ENCODE measurements at regions not wholly inside any gene's neighbourhood (a gene's known extent, or its start where the extent isn't known, plus 50 kb on each side); places are given as distances from the start of the nearest gene placed in this dataset.

- Histone ChIP-seq H3K9me2 (ENCODE audit: insufficient read depth) (no peaks in the 10 kb centered on the region), H3K9ac (ENCODE audit: low read length) (no peak overlapping the region), H3K4me1 (ENCODE audit: control insufficient read depth in 1 of 2, insufficient read depth in 2 of 2, low read length in 2 of 2) (no peaks in the 10 kb centered on the region), H4K20me1 (ENCODE audit: insufficient read depth) (no peaks in the 10 kb centered on the region), H3K36me3 (ENCODE audit: control insufficient read depth in 1 of 2, insufficient read depth in 2 of 2, low read length in 2 of 2) (no peaks in the 10 kb centered on the region), H3K9me3 (ENCODE audit: control insufficient read depth in 1 of 2, insufficient read depth in 1 of 2, low read depth in 1 of 2, low read length in 2 of 2) (no peaks in the 10 kb centered on the region), H3K79me2 (ENCODE audit: insufficient read depth, low read length) (no peaks in the 10 kb centered on the region), H3K27ac (ENCODE audit: low read depth, low read length) (no peak overlapping the region), H3K4me3 (replicated peaks in 1 of 2; ENCODE audit: low read depth in 1 of 2, low read length in 2 of 2) (no peak overlapping the region), H3K27me3 (ENCODE audit: insufficient read depth, low read length) (no peaks in the 10 kb centered on the region), H3K4me2 (ENCODE audit: low read length) (no peak overlapping the region), H2AFZ (ENCODE audit: low read depth, low read length, poor library complexity, severe bottlenecking) (no peak overlapping the region)
- RAD21 ChIA-PET (ENCODE audit: low non-redundant PET in 1 of 2, low total read pairs in 2 of 2, uncharacterized antibody in 2 of 2, unreplicated experiment in 2 of 2): no interaction called here
- BruUV-seq (replicated peaks): no TSS peak
- ATAC-seq (no peak), DNase-seq (ENCODE audit: low read depth, low spot score) (no peak)
- intact Hi-C loops (cut with micrococcal nuclease): no loop called here
- TF ChIP-seq CEBPB (IDR thresholded peaks at IDR 0.05; ENCODE audit: low read depth): no peak
- no peak for TF ChIP-seq ELF1 (IDR thresholded peaks at IDR 0.05; ENCODE audit: borderline replicate concordance, low read depth)
- TF ChIP-seq POLR2AphosphoS5 (IDR thresholded peaks at IDR 0.05; ENCODE audit: low read depth, low read length): no peak
- TF ChIP-seq YY1 (IDR thresholded peaks at IDR 0.05; ENCODE audit: extremely low read depth, insufficient replicate concordance, low read depth, low read length): no peak
- TF ChIP-seq CBX3 (IDR thresholded peaks at IDR 0.05; ENCODE audit: low read depth): no peak
- no peak for TF ChIP-seq ATF3 (IDR thresholded peaks at IDR 0.05)
- no peak for TF ChIP-seq ZNF274 (IDR thresholded peaks at IDR 0.05; ENCODE audit: low read depth, low read length)
- TF ChIP-seq REST (IDR thresholded peaks at IDR 0.05; ENCODE audit: low read depth): no peak
- TF ChIP-seq SP1 (IDR thresholded peaks at IDR 0.05; ENCODE audit: low read depth): no peak
- TF ChIP-seq RAD21 (IDR thresholded peaks at IDR 0.05; ENCODE audit: low read depth): no peak
- TF ChIP-seq SIN3A (IDR thresholded peaks at IDR 0.05; ENCODE audit: low read depth): no peak
- TF ChIP-seq EGR1 (IDR thresholded peaks at IDR 0.05; ENCODE audit: low read depth): no peak
- no peak for TF ChIP-seq FOSL1 (IDR thresholded peaks at IDR 0.05; ENCODE audit: low read depth)
- CTCF ChIA-PET: no interaction called here
- POLR2A ChIA-PET: no interaction called here
These were observed 777.2 kb upstream of the TMEFF2 start for GRCh38 chr2:192971981-192972380.

Data from HCT116 (cell line).